ENCODE measurements at regions not wholly inside any gene's neighbourhood (a gene's known extent, or its start where the extent isn't known, plus 50 kb on each side); places are given as distances from the start of the nearest gene placed in this dataset.

DNA sequence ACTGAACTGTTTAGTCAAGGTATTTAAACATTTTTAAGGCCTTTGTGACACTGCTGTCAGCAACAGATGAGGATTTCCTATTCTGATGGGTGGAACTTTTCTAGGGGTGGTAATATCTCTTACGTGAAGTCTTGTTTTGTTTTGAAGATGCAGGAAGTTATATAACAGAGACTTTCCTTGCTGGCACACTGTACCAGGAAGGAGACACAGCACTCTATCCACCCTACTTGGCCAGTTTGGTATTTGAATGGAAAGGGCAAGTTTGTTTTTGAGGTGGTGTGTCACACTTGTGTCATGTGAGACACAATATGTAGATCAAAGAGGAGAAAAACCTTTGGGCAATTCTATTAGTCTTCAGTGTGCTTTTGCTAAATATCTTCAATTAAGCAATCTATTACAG is 51.6 kb upstream of the SRP54 start:
- H3K4me1 ChIP-seq (ENCODE audit: insufficient read depth, low read length) = peaks cover 34% of the 10 kb centered on the region
- H3K4me3 Mint-ChIP-seq = peak overlapping the region; percentile 42 to 79 (median 50)
- intact Hi-C loops (cut with micrococcal nuclease) = loop anchor here (1.0 to 2.0 kb wide), 4 partner anchors 51 to 191 kb away; partner anchors contain the start of genes FAM177A1, PRORP and SRP54
- no peaks in the 10 kb centered on the region for H3K27me3 Mint-ChIP-seq
- no peaks in the 10 kb centered on the region for H3K27me3 ChIP-seq (ENCODE audit: insufficient read depth, low read length)
- H3K36me3 Mint-ChIP-seq = peaks cover 1 to 4% of the 10 kb centered on the region in 2 donors
- H3K4me3 ChIP-seq (ENCODE audit: low read length in 2 of 2) = peak overlapping the region in 1 of 2 donors; percentile 53
- H3K4me1 Mint-ChIP-seq = peaks cover 22 to 37% (median 30%) of the 10 kb centered on the region in 4 donors
- no peaks in the 10 kb centered on the region for H3K36me3 ChIP-seq (ENCODE audit: insufficient read depth, low read length)
- peak overlapping the region; percentile 90 to 100 (median 98) for H3K27ac Mint-ChIP-seq
- H3K9me3 Mint-ChIP-seq = peaks cover 0 to 2% (median 0%) of the 10 kb centered on the region in 8 donors
- POLR2A ChIA-PET (ENCODE audit: partially characterized antibody) = interaction anchor here (0.9 to 1.9 kb wide), 10 partner anchors 16 to 486 kb away, joined by 3 to 57 read pairs (median 6); partner anchors contain the start of genes BAZ1A, FAM177A1, NFKBIA and SRP54
- CTCF ChIA-PET (ENCODE audit: partially characterized antibody) = interaction anchor here (1.4 to 1.7 kb wide), 2 partner anchors 53 to 56 kb away, joined by 3 to 5 read pairs; partner anchors contain the start of gene BAZ1A
- peak; percentile 78 to 85 (median 84) for DNase-seq
- H3K9me3 ChIP-seq (ENCODE audit: control insufficient read depth in 1 of 2, low read length in 2 of 2) = no peaks in the 10 kb centered on the region
- H3K27ac ChIP-seq (ENCODE audit: low read depth, low read length) = peak overlapping the region; percentile 79

DNA sequence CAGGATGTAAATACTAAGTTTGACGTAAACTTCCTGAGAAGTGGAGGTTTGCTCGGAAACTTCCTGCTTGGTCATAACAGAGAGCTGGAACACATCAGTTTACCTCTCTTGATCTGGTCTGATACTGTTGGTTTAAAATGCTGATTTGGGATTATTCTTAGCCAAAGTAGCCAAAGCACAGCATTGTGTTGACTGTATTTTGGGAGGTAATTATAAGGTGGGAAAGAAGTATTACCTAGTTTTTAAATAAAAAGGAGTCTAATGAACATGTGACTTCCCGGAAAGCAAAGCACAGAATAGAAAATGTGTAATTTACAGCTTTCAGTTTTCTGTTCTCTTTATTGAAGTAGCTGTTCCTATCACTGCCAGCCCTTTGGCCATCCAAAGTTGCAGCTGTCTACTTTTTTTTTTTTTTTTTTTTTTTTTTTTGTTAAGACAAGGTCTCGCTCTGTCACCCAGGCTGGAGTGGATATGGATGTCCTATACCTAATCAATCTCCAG is 52.2 kb upstream of the SRP54 start:
- Histone ChIP-seq H3K4me1 (ENCODE audit: insufficient read depth, low read length) (peaks cover 34% of the 10 kb centered on the region), H3K27ac (ENCODE audit: low read depth, low read length) (peak overlapping the region; percentile 79), H3K4me3 (ENCODE audit: low read length in 2 of 2) (peak overlapping the region in 1 of 2 donors; percentile 53), H3K9me3 (ENCODE audit: control insufficient read depth in 1 of 2, low read length in 2 of 2) (no peaks in the 10 kb centered on the region), H3K27me3 (ENCODE audit: insufficient read depth, low read length) (no peaks in the 10 kb centered on the region), H3K36me3 (ENCODE audit: insufficient read depth, low read length) (no peaks in the 10 kb centered on the region)
- ChIA-PET POLR2A (ENCODE audit: partially characterized antibody) (interaction anchor here (0.5 to 1.9 kb wide), 13 partner anchors 16 to 486 kb away, joined by 3 to 57 read pairs (median 5); partner anchors contain the start of genes BAZ1A, FAM177A1, NFKBIA and SRP54), CTCF (ENCODE audit: partially characterized antibody) (interaction anchor here (1.3 to 1.7 kb wide), 3 partner anchors 29 to 56 kb away, joined by 3 to 5 read pairs (median 3); partner anchors contain the start of gene BAZ1A)
- Mint-ChIP-seq H3K27ac (peak overlapping the region; percentile 90 to 100 (median 98)), H3K4me3 (peak overlapping the region; percentile 66 to 88 (median 80)), H3K27me3 (no peaks in the 10 kb centered on the region), H3K9me3 (peaks cover 0 to 2% (median 0%) of the 10 kb centered on the region in 8 donors), H3K36me3 (peaks cover 1 to 4% of the 10 kb centered on the region in 2 donors), H3K4me1 (peaks cover 22 to 37% (median 30%) of the 10 kb centered on the region in 4 donors)
- DNase-seq = peak; percentile 64 to 71 (median 66)
- intact Hi-C loops (cut with micrococcal nuclease) = loop anchor here (1.0 to 2.0 kb wide), 4 partner anchors 52 to 192 kb away; partner anchors contain the start of genes FAM177A1, PRORP and SRP54

DNA sequence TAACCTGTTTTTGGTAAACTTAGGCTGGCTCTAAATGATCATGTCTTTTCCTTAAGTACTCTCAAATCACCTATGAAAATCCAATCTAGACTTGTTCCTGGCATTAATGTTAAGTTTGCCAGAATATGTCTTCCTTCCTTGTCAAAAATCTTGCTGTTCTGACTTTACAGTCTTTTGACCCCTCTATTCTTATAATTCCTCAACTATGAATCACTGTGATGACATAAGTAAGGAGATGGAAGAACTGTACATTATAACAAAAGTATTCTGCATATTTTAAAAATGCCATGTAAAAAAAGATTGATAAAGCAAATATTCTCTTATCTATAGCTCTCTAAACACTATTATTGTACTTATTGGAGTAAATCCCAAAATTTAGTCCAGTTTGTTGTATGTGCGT is 51.4 kb upstream of the BAZ1A start:
- intact Hi-C loops (cut with micrococcal nuclease) = no loop called here
- H3K9me3 ChIP-seq (ENCODE audit: control insufficient read depth in 1 of 2, low read length in 2 of 2) = no peaks in the 10 kb centered on the region
- H3K36me3 ChIP-seq (ENCODE audit: insufficient read depth, low read length) = no peaks in the 10 kb centered on the region
- no peak overlapping the region for H3K27ac ChIP-seq (ENCODE audit: low read depth, low read length)
- CTCF ChIA-PET (ENCODE audit: partially characterized antibody) = no interaction called here
- no peaks in the 10 kb centered on the region for H3K27me3 Mint-ChIP-seq
- H3K36me3 Mint-ChIP-seq = peaks cover 1 to 6% of the 10 kb centered on the region in 2 donors
- DNase-seq = no peak
- H3K4me1 Mint-ChIP-seq = peaks cover 22 to 29% (median 26%) of the 10 kb centered on the region in 4 donors
- no peak overlapping the region for H3K4me3 Mint-ChIP-seq
- POLR2A ChIA-PET (ENCODE audit: partially characterized antibody) = no interaction called here
- H3K4me1 ChIP-seq (ENCODE audit: insufficient read depth, low read length) = peaks cover 30% of the 10 kb centered on the region
- no peak overlapping the region for H3K4me3 ChIP-seq (ENCODE audit: low read length in 2 of 2)
- no peaks in the 10 kb centered on the region for H3K27me3 ChIP-seq (ENCODE audit: insufficient read depth, low read length)
- H3K27ac Mint-ChIP-seq = peak overlapping the region in 5 of 7 donors; percentile 5 to 69 (median 32)
- H3K9me3 Mint-ChIP-seq = no peaks in the 10 kb centered on the region

All from CD4-positive, alpha-beta memory T cell (primary cell).